Lower leg skin (tissue), 4 donors: ENCODE measurements at regions not wholly inside any gene's neighbourhood (a gene's known extent, or its start where the extent isn't known, plus 50 kb on each side); places are given as distances from the start of the nearest gene placed in this dataset.

Experiments
- DNase-seq, 2 donors: peaks; one replicate each; pipeline ENCODE4 v3.0.0-alpha.2; 2019; ENCODE audit warnings: low spot score in 2 of 2
- H3K4me3 ChIP-seq: fragments of 200-600 bp; sonication (generic); 2 replicates; pipeline ENCODE4 v1.5.1; 2017; ENCODE audit warnings: mild to moderate bottlenecking, low read depth; ENCODE audit not compliant: poor library complexity, severe bottlenecking
- POLR2A ChIP-seq, 2 donors: fragments of 450-650 bp; IDR thresholded peaks; one replicate each; pipeline ENCODE4 v1.6.1; 2016 to 2017; ENCODE audit warnings: antibody characterized with exemption in 2 of 2, mild to moderate bottlenecking in 1 of 2, moderate library complexity in 1 of 2
- WGBS, 2 donors: methylation state at CpG; one replicate each; pipeline ENCODE4 v1.1.5; 2018; 5-methylcytosine and 5-hydroxymethylcytosine counted together
- intact Hi-C: fragments of 100-400 bp; cut with DNase I; formaldehyde crosslinking; loops from one replicate; pipeline ENCODE4 v1.15.0; 2023; ENCODE audit warnings: low total_unique reads
- TF ChIP-seq, protein P1 (sequence below), 3 donors: fragments of 450-650 bp; IDR thresholded peaks; one replicate each; pipeline ENCODE4 v1.5.1; 2016; ENCODE audit warnings: antibody characterized with exemption in 3 of 3, mild to moderate bottlenecking in 3 of 3, moderate library complexity in 2 of 3

DNA sequence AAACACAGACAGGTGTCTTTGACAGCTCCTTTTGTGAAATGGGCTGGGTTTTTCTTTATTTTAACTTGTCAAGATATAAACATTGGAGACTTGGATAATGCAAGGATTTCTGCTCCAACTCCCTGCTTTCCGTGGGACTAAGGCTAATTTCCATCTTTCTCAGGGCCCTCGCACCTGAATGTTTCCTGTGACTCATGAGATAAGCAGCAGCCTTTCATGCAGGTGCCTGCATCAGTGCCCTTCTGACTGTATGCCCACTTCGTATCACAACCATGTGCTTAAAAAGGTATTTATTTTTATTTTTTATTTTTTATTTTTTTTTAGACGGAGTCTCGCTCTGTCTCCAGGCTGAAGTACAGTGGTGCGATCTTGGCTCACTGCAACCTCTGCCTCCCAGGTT lies 736.1 kb downstream of the DOK5 start:
- no peak for DNase-seq
- WGBS, 2 donors, result 70 to 72% methylated on average over 6 of the region's 6 CpGs
- intact Hi-C loops, result no loop called here
- no peak for TF ChIP-seq POLR2A (IDR thresholded peaks at IDR 0.05)
- TF ChIP-seq, protein P1, sequence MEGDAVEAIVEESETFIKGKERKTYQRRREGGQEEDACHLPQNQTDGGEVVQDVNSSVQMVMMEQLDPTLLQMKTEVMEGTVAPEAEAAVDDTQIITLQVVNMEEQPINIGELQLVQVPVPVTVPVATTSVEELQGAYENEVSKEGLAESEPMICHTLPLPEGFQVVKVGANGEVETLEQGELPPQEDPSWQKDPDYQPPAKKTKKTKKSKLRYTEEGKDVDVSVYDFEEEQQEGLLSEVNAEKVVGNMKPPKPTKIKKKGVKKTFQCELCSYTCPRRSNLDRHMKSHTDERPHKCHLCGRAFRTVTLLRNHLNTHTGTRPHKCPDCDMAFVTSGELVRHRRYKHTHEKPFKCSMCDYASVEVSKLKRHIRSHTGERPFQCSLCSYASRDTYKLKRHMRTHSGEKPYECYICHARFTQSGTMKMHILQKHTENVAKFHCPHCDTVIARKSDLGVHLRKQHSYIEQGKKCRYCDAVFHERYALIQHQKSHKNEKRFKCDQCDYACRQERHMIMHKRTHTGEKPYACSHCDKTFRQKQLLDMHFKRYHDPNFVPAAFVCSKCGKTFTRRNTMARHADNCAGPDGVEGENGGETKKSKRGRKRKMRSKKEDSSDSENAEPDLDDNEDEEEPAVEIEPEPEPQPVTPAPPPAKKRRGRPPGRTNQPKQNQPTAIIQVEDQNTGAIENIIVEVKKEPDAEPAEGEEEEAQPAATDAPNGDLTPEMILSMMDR (IDR thresholded peaks at IDR 0.05), result no peak
- no peak overlapping the region for H3K4me3 ChIP-seq

DNA sequence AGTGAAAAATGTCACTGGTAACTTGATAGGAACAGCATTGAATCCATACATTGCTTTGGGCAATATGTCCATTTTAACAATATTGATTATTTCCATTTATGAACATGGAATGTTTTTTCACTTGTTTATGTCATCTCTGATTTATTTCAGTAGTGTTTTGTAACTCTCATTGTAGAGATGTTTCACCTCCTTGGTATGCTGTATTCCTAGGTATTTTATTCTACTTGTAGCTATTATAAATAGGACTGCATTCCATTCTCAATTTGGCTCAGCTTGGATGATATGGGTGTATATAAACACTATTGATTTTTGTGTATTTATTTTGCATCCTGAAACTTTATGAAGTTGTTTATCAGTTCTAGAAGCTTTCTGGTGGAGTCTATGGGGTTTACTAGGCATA lies 730.3 kb downstream of the DOK5 start:
- no peak for DNase-seq
- no peak overlapping the region for H3K4me3 ChIP-seq
- intact Hi-C loops, result no loop called here
- TF ChIP-seq, protein P1 (IDR thresholded peaks at IDR 0.05), result no peak
- TF ChIP-seq POLR2A (IDR thresholded peaks at IDR 0.05), result no peak

DNA sequence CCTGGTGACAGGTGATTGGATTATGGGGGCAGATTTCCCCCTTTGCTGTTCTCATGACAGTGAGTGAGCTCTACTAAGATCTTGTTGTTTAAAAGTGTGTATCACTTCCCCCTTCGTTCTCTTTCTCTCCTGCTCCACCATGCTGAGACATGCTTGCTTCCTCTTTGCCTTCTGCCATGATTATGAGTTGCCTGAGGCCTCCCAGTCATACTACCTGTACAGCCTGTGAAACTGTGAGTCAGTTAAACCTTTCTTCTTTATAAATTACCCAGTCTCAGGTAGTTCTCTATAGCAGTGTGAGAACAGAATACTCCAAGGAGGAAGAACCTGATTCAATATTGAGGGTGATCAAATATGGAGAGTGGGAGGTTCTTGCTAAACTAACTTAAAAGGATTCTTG lies 724.9 kb downstream of the DOK5 start:
- TF ChIP-seq POLR2A (IDR thresholded peaks at IDR 0.05), result no peak
- TF ChIP-seq, protein P1 (IDR thresholded peaks at IDR 0.05), result no peak
- no peak for DNase-seq
- intact Hi-C loops, result no loop called here
- H3K4me3 ChIP-seq, result no peak overlapping the region
- WGBS, 2 donors, result 38 to 52% methylated on average over 1 of the region's 1 CpG

DNA sequence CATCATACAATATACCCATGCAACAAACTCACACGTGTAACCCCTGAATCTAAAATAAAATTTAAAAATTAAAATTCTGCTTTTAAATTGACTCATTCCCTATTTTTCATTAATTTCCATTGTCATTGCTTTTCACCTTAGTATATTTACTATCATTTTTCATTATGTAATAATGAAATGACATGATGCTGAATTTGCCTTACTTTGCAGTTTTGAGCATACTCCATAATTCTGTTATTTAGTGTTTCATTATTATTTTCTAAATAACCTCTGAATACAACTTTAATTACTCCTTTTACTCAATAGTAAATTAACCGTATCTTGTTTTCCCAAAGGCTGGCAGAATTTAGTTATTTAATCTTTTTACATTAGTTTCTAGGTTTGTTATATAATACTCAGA lies 719.6 kb downstream of the DOK5 start:
- intact Hi-C loops, result no loop called here
- 89% methylated on average over 2 of the region's 2 CpGs for WGBS, 2 donors
- H3K4me3 ChIP-seq, result no peak overlapping the region
- TF ChIP-seq, protein P1 (IDR thresholded peaks at IDR 0.05), result no peak
- no peak for TF ChIP-seq POLR2A (IDR thresholded peaks at IDR 0.05)
- DNase-seq, result no peak

DNA sequence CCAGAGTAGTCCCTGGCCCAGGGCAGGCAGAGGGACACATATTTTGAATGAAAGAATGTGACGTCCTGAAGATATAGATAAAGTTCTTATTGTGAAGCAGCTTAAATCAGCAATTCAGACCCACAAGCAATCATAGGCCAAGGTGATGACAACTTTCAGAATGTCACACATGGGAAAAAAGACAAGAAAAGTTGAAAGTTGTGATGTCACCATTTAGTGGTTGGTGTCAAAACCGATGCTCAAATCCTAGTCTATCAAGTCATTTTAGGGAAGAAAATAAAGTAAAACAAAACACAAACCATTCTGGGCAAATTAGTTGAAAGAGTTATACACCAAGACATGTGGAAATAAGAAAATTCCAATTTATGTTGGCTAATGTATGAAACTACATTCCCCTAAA lies 710.8 kb downstream of the DOK5 start:
- intact Hi-C loops, result no loop called here

DNA sequence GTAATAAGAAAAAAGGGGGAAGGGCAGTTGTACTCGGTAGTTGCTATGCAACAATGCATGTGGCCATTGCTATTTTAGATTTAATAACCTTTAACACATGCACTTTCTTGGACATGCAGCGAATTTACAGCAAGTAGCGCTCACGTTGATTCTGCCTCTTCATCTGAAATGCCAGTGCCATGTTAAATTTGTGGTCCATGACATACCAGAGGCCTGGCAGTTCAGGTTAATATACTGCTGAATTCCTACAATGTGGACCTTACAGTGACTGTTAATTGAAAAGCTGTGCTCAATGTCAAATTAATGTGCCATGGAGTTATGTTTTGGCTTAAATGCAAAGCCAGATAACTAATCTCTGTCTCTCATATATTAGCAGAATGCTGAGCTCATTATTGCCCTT lies 699.7 kb downstream of the DOK5 start:
- TF ChIP-seq POLR2A (IDR thresholded peaks at IDR 0.05), result no peak
- TF ChIP-seq, protein P1 (IDR thresholded peaks at IDR 0.05), result no peak
- intact Hi-C loops, result no loop called here
- WGBS, 2 donors, result 75 to 76% methylated on average over 4 of the region's 4 CpGs
- H3K4me3 ChIP-seq, result no peak overlapping the region
- no peak for DNase-seq

More for the DNA sequence above, 710.8 kb downstream of the DOK5 start:
- no peak for TF ChIP-seq POLR2A (IDR thresholded peaks at IDR 0.05)
- no peak for DNase-seq
- 63 to 67% methylated on average over 2 of the region's 2 CpGs for WGBS, 2 donors
- no peak overlapping the region for H3K4me3 ChIP-seq
